Activated CD8-positive, alpha-beta memory T cell treated with anti-CD3 and anti-CD28 coated beads, Interleukin-2, amount 50 U/mL, for 24 hours (primary cell): ENCODE measurements at regions not wholly inside any gene's neighbourhood (a gene's known extent, or its start where the extent isn't known, plus 50 kb on each side); places are given as distances from the start of the nearest gene placed in this dataset.
"Not testable (repeated sequence)": the region's sequence is repeated elsewhere in the genome, so short reads cannot be mapped to it uniquely, and the experiment has no call there.

ENCODE experiments used
- DNase-seq: peaks from one replicate; pipeline ENCODE4 v3.0.0-alpha.2; 2020; ENCODE audit errors: extremely low read depth

- no peak for DNase-seq
These were observed 80.4 kb upstream of the CDK6 start for GRCh38 chr7:92916770-92917224.

- DNase-seq, result no peak
These were observed 79.0 kb upstream of the CDK6 start for GRCh38 chr7:92915348-92915747.

GRCh38 chr7:92914645-92915044 lies 78.3 kb upstream of the CDK6 start:
- DNase-seq, result no peak

DNA sequence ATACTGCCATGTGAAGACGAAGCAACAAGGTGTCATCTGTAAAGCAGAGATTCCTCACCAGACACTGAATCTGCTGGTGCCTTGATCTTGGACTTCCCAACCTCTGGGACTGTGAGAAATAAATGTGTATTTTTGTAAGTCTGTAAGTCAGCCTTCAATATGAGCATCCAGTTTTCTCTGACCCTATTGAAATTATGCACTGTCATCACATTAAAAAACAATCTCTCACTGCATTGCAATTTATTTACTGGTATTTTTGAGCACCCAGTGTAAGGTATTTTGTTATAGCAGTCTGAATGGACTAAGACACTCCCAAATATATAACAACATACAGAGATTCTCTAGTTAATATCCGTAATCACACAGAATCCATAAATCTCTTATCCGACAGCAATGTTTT lies 77.5 kb upstream of the CDK6 start:
- no peak for DNase-seq

- no peak for DNase-seq
These were observed 74.6 kb upstream of the CDK6 start for GRCh38 chr7:92910976-92911375.

DNA sequence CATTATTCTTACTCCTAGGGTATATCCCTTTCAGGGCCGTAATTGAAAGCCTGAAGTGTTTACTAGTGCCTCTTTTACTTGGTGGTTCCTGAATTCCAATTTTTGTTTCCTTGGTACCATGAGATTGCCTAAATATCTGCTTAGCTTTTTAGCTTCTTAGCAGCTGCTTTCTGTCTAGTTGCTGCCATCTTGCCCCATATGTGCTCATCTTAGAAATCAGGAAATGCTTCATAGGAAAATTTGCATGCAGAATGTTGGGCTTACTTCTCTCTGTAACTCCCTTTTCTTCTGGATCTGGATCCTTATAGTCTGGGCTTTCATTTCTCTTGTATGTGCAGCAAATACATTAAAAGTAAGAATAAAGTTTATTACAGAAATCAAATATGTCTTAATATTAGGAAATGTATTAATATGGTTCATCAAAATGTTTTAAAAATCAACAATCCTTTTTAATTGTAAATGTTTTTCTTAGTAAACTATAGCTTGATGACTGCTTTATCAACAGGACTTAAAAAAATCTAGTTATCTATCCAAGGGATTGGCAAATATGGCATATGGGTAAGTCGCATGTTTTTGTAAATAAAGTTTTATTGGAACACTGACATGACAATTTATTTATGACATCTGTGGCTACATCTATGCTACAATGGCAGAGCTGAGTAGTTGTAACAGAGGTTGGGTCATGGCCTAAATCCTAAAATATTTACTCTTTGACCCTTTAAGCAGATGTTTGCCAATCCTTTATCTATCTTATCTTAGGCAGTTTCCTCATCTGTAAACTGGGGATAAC lies 73.5 kb upstream of the CDK6 start:
- DNase-seq, result no peak

DNA sequence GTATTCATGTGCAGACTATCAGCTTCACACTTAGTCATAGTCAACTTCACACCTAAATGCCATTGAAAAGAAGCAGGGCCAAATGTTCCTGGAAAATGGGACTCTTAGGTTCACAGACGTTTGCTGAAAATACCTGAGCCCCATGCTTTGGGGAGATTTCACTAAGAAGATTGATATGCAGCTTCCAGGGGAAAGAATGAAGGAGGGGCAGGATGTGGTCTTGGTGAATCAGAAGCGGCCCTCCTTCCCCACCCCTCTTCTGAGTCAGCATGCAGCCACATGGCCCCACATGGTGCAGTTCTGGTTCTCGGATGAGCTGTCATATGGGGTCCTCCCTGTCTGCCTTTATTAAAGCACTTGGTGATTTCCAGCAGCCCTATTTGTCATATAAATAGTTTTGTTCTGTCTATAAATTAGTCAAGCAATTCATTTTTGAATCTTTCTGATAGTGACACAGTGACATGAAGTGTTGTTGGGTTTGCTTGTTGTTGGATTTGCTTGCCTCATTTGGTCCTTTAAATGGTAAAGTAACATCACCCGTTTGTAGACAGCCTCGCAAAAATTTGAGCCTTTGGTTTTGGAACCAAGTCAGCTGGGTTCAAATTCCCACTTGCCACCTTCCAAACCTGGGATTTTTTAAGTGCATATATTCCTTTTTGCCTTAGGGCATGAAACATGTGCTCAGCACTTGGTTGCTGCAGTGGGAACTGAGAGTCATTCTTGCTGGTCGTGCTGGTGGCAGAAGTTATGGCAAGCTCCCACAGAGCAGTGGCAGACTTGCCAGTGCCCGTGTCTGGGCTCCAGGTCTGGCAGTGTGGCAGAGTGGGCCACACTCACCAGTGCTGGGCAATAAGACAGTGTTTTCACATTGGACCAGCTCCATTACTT lies 68.1 kb upstream of the CDK6 start:
- DNase-seq, result peak; percentile 78

DNA sequence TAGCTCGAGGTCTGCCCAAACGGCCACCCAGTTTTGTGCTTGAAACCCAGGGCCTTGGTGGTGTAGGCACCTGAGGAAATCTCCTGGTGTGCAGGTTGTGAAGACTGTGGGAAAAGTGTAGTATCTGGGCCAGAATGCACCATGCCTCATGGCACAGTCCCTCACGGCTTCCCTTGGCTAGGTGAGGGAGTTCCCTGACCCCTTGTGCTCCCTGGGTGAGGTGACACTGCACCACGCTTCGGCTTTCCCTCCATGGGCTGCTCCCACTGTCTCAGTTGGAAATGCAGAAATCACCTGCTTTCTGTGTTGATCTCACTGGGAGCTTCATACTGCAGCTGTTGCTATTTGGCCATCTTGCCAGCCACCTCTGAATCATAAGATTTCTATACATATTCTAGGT lies 62.4 kb upstream of the CDK6 start:
- no peak for DNase-seq

DNA sequence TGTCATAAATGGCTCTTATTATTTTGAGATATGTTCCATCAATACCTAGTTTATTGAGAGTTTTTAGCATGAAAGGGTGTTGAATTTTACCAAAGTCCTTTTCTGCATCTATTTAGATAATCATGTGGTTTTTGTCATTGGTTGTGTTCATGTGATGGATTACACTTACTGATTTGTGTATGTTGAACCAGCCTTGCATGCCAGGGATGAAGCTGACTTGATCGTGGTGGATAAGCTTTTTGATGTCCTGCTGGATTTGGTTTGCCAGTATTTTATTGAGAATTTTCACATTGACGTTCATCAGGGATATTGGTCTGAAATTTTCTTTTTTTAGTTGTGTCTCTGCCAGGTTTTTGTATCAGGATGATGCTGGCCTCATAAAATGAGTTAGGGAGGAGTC lies 58.5 kb upstream of the CDK6 start:
- DNase-seq, result not testable (repeated sequence)

- no peak for DNase-seq
These were observed 52.7 kb upstream of the CDK6 start for GRCh38 chr7:92889081-92889480.
